Lower leg skin (tissue), 4 donors: ENCODE measurements at regions not wholly inside any gene's neighbourhood (a gene's known extent, or its start where the extent isn't known, plus 50 kb on each side); places are given as distances from the start of the nearest gene placed in this dataset.

ENCODE experiments used
- DNase-seq, 2 donors: peaks; one replicate each; pipeline ENCODE4 v3.0.0-alpha.2; 2019; ENCODE audit warnings: low spot score in 2 of 2
- H3K4me3 ChIP-seq: fragments of 200-600 bp; sonication (generic); 2 replicates; pipeline ENCODE4 v1.5.1; 2017; ENCODE audit warnings: mild to moderate bottlenecking, low read depth; ENCODE audit not compliant: poor library complexity, severe bottlenecking
- POLR2A ChIP-seq, 2 donors: fragments of 450-650 bp; IDR thresholded peaks; one replicate each; pipeline ENCODE4 v1.6.1; 2016 to 2017; ENCODE audit warnings: antibody characterized with exemption in 2 of 2, mild to moderate bottlenecking in 1 of 2, moderate library complexity in 1 of 2
- WGBS, 2 donors: methylation state at CpG; one replicate each; pipeline ENCODE4 v1.1.5; 2018; 5-methylcytosine and 5-hydroxymethylcytosine counted together
- intact Hi-C: fragments of 100-400 bp; cut with DNase I; formaldehyde crosslinking; loops from one replicate; pipeline ENCODE4 v1.15.0; 2023; ENCODE audit warnings: low total_unique reads
- TF ChIP-seq, protein P1 (sequence below), 3 donors: fragments of 450-650 bp; IDR thresholded peaks; one replicate each; pipeline ENCODE4 v1.5.1; 2016; ENCODE audit warnings: antibody characterized with exemption in 3 of 3, mild to moderate bottlenecking in 3 of 3, moderate library complexity in 2 of 3

DNA sequence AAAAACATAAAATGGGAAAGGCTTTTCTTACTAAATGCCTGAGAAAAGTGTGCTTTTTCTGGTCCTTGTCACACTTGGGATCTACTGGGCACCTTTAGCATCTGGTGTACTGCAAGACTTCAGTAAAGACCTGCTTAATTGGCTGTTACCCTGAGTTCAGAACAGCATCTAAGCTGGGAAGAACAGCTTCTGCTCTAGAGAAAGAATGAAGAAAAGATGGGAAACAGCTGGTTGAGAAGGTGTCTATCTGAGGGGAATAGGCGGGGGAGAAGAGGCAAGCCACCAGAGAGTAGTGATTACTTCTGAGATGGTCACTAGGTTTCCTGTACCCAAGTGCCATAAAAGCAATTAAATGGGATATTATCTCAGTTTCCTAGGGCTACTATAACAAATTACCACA is 128.2 kb upstream of the SPACA1 start:
- intact Hi-C loops = no loop called here
- WGBS, 2 donors = 91 to 100% methylated on average over 1 of the region's 1 CpG
- TF ChIP-seq POLR2A (IDR thresholded peaks at IDR 0.05) = no peak
- TF ChIP-seq, protein P1, sequence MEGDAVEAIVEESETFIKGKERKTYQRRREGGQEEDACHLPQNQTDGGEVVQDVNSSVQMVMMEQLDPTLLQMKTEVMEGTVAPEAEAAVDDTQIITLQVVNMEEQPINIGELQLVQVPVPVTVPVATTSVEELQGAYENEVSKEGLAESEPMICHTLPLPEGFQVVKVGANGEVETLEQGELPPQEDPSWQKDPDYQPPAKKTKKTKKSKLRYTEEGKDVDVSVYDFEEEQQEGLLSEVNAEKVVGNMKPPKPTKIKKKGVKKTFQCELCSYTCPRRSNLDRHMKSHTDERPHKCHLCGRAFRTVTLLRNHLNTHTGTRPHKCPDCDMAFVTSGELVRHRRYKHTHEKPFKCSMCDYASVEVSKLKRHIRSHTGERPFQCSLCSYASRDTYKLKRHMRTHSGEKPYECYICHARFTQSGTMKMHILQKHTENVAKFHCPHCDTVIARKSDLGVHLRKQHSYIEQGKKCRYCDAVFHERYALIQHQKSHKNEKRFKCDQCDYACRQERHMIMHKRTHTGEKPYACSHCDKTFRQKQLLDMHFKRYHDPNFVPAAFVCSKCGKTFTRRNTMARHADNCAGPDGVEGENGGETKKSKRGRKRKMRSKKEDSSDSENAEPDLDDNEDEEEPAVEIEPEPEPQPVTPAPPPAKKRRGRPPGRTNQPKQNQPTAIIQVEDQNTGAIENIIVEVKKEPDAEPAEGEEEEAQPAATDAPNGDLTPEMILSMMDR (IDR thresholded peaks at IDR 0.05) = no peak

DNA sequence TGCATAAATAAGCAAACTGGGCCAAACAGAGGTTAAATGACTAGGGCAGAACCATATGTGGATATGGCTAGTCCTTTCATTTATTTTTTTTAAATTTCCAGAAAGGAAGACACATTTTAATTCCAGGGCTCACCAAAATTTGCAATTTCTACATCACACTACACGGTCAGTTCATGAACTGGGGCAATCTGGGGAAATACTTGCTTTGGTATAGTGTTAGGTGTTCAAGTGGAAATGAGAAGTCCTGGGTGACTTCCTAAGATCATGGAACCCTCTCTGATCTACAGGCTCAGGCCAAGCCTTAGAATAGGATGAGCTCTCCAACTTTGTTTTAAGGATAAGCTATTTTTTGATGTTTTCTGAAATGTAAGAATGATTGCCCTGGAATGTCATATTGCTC is 128.6 kb upstream of the SPACA1 start:
- intact Hi-C loops = no loop called here
- no peak overlapping the region for H3K4me3 ChIP-seq

More for the DNA sequence above, 128.2 kb upstream of the SPACA1 start:
- DNase-seq = no peak
- no peak overlapping the region for H3K4me3 ChIP-seq

DNA sequence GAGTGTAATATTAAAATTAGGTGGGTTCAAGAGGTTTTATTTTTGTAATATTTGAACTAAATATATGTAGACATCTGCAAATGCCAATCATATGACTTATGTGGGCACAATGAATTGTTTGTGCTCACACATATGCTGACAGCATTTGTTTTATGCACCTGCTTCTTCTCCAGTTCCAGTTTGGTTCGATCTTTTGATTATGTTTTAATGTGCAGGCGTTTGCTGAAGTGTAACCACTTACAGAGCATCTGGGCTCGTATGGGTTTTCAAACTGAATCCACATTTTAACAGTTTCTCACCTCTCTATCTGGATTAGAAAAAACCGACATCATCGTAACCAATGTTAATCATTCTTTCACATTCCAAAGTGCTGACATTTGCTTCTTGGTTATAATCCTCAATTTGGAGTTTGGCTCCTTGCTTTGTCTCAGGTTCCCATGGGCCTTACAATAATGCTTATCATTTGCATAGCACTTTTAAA is 129.1 kb upstream of the SPACA1 start:
- intact Hi-C loops = no loop called here
- DNase-seq = no peak
- WGBS, 2 donors = 53 to 60% methylated on average over 5 of the region's 5 CpGs
- TF ChIP-seq, protein P1 (IDR thresholded peaks at IDR 0.05) = no peak
- no peak overlapping the region for H3K4me3 ChIP-seq

More for the DNA sequence above, 128.6 kb upstream of the SPACA1 start:
- DNase-seq = no peak
- WGBS, 2 donors = 88 to 91% methylated on average over 1 of the region's 1 CpG
- no peak for TF ChIP-seq POLR2A (IDR thresholded peaks at IDR 0.05)
- TF ChIP-seq, protein P1 (IDR thresholded peaks at IDR 0.05) = no peak

DNA sequence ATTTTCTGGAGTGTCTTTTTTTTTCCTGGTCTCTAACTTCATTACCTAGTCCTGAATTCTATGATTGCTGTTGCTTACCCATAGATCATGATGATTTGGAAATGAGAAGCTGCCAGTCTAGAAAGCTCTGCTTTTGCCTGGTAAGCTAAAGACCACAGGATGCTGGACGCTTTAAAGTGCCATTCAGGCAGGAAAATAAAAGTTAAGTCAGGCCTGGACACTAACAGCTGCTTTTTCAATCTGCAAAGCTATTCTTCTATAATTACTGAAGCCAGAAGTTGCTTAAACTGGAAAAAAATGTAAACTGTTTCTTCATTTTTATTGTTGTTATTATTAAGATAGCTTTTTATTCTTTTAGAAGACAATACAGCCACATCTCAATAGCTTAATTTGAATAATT is 129.8 kb upstream of the SPACA1 start:
- no peak for DNase-seq
- 83% methylated on average over 1 of the region's 1 CpG for WGBS, 2 donors
- intact Hi-C loops = no loop called here
- TF ChIP-seq, protein P1 (IDR thresholded peaks at IDR 0.05) = no peak
- no peak for TF ChIP-seq POLR2A (IDR thresholded peaks at IDR 0.05)
- H3K4me3 ChIP-seq = no peak overlapping the region

DNA sequence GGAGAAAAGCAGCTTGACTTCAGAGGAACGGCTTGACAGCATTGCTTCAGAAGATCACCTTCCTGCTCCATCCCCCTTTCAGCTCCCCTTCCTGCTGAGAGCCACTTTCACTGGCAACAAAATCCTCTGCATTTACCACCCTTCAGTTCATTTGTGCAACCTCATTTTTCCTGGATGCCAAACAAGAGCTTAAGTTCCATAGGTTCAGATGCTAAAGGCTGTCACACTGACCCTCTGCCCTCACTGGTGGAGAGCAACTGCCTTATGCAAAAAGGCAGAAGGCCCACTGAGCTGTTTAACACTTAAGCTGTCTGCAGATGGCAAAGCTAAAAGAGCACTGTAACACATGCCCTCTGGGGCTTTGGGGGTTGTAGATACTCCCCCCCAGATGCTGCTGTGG is 131.2 kb upstream of the SPACA1 start:
- intact Hi-C loops = no loop called here
- DNase-seq = no peak
- H3K4me3 ChIP-seq = no peak overlapping the region
- no peak for TF ChIP-seq POLR2A (IDR thresholded peaks at IDR 0.05)
- TF ChIP-seq, protein P1 (IDR thresholded peaks at IDR 0.05) = no peak
- 89 to 100% methylated on average over 1 of the region's 1 CpG for WGBS, 2 donors

DNA sequence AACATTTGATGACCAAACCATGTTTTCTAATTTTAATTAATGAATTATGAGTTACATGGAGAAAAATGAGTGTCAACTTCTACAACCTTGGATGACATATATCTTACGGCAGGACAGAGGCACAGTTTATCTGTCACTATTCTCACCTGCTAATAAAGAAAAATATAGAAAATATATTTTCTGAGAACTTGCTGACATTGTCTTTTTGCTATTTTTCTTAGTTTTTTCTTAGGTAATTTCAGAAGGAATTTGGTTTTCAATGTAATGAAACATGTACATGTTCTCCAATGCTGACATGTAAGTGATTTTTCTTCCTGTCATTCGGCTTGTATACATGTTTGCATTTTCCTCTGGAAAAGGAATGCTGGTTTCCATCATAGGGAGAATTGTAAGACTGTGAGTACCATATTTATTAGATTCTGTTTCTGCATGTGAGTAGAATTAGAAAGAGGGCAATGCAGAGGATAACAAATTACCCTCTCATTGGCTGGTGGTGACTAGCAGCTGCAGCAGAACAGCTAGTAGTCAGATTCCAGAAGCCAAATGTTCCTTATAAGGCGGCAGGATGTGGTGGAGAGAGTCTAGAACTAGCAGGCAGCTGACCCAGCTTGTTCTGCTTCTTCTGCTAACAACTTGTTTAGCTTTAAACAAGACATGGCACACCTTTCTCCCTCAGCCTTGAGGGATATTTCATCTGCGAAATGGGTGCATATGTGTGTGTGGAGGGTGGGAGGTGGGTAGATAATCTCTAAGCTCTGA is 132.8 kb upstream of the SPACA1 start:
- TF ChIP-seq, protein P1 (IDR thresholded peaks at IDR 0.05) = no peak
- no peak for TF ChIP-seq POLR2A (IDR thresholded peaks at IDR 0.05)
- no peak overlapping the region for H3K4me3 ChIP-seq
- intact Hi-C loops = no loop called here
- DNase-seq = no peak
- WGBS, 2 donors = 88 to 90% methylated on average over 4 of the region's 4 CpGs
